ENCODE measurements at regions not wholly inside any gene's neighbourhood (a gene's known extent, or its start where the extent isn't known, plus 50 kb on each side); places are given as distances from the start of the nearest gene placed in this dataset.
A peak's percentile ranks its signal among the peaks of the same experiment; 100 is the strongest.

DNA sequence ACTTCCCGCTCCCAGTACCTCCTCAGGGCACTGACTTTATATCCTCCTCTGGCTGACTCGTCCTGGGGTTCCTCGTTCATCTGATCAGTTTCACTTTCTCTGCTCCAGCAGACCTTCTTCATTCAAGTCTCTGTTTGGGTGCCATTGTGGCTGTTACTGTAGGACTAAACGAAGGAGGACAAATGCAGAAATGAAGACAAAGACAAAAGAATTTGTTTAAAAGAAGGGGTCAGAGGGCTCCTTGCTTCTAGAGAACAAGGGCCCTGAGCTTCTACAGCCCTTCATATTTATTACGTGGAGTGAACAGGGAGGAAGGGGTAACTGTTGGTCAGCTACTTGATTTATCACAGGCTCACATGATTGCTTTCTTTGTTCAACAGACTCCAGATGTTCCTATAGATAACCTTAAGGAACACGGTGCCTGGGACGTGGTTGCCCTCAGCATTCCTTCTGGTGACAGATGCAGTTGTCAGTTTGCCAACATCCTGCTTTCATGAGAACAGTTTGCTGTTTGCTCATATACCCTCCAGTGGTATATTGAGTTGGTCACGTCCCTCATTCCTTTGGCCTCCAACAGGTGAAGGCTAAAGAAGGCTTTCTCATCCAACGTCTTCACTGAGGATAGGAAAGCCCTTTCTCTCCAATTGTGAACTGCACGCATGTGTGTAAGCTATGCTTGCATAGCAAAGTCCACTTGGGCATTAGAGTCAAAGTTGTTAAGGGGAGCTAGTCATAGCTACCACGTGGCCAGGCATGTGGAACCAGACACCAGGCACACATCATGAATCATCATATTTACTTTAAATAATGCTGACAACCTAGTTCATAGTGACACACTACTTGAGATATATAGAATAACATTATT, 69.1 kb upstream of the BTN3A2 start:
- no peak for DNase-seq

DNA sequence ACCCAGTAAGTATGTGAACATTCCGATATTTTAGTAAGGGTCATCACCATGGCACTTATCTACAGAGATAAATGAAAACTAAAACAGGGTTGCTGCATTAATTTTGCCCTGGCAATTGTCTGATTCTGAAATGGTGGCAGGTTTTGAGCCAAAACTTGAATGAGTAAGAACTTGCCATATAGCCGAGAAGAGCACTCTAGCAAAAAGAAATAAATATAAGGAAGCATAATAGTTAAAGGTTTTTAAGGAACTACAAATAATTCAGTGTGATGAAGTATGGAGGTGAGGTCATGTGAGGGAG, 68.5 kb upstream of the BTN3A2 start:
- no peak for DNase-seq

GRCh38 chr6:26296857-26297648, 67.9 kb upstream of the BTN3A2 start:
- no peak for DNase-seq

DNA sequence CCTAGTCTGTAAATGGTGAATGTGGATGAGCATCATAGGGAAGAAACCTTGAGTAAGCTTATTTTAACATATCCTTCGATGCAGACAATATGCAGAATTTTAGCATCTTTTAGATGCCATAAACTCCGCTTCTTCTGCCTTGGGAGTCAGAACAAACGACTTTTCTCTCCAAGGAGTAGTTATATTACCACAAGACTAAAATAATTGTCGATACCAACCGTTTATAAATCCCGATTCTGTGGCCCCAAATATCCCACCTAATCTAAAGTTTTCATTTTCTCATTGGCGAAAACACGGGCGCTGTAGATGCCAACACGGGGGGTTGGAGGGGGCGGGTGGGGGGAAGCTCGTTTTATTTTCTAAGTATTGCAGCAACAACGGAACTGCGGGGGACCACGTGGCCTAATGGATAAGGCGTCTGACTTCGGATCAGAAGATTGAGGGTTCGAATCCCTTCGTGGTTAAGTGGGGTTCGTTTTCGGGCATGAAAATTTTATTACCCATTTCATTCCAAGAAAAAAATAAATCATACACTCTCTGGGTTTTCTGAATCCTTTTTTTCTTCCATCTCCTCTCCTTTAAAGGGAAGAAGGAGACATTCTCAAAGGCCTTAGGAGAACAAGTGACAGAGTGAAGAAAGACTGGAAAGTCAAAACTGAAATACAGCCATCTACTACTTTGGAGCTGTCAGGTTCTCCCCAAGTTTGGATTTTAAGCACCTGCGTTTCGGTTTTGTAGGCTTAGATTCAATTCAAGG, 65.5 kb upstream of the BTN3A2 start:
- DNase-seq, result no peak

DNA sequence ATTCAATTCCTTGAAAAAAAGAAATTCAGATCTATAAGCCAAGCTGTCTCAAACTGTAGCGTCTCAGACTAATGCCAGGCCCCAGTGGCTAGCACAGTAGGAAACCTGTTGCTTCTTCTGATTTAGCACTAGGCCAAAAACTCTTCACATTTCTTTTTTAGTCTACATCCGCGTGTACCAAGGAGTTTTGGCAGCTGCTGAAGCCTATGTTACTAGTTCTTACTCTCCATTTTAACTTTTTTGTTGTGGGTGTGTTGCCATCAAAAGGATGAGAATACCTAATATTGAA, 65.0 kb upstream of the BTN3A2 start:
- no peak for DNase-seq

GRCh38 chr6:26300359-26300758, 64.6 kb upstream of the BTN3A2 start:
- DNase-seq, result no peak

- DNase-seq, result no peak
Observed at GRCh38 chr6:26300828-26301227, 64.2 kb upstream of the BTN3A2 start.

GRCh38 chr6:26301638-26302037, 63.4 kb upstream of the BTN3A2 start:
- DNase-seq, result no peak

GRCh38 chr6:26302941-26303559, 61.9 kb upstream of the BTN3A2 start:
- no peak for DNase-seq

GRCh38 chr6:26304213-26304796, 60.7 kb upstream of the BTN3A2 start:
- no peak for DNase-seq

GRCh38 chr6:26304797-26305640, 60.0 kb upstream of the BTN3A2 start:
- no peak for DNase-seq

DNA sequence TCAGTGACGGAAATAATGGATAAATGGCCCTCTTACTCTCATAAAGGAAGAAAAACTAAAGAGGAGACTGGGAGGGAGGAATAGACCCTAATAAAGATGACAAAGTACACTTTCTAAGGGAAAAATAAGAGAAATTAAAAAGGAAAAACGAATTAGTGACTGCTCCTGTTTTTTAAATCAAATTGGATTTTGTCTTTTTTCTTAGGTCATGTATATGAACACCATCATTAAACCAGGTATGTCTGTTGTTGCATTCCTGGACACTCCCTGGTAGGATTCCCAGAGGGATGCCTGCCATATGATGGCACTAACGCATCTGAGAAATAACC, 59.4 kb upstream of the BTN3A2 start:
- no peak for DNase-seq

- no peak for DNase-seq
Observed at GRCh38 chr6:26306232-26306631, 58.8 kb upstream of the BTN3A2 start.

DNA sequence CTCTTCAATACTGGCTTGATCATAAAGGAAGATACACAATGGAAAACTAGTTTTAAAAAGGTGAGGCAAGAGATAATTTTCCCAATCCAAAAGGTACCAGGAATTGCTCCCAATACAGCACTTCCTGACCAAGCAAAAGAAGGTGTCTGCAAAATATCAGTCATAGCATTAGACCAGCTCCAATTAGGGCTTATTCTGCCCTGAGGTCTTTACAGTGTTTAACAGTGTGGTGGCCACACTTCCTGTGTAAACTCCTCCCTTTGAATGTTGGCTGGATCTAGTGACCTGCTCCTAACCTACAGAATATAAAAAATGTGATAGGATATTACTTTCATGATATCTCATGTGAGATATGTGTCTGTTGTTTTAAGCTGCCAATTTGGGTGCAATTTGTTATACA, 57.1 kb upstream of the BTN3A2 start:
- no peak for DNase-seq

GRCh38 chr6:26309731-26310142, 55.3 kb upstream of the BTN3A2 start:
- no peak for DNase-seq

DNA sequence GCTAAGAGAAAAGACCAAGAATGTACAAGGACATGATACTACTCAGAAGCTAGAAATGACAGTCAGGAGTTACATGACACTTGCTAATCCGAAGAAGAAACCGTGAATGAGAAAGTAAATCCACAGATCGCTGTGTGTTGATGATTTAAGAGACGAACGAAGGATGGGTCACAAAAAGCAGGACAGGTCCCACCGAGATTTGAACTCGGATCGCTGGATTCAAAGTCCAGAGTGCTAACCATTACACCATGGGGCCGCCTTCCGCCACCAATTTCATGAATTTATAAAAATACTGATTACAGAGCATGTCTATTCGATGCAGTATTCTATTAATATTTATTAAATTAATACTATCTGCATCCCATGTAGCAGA, 54.0 kb upstream of the BTN3A2 start:
- DNase-seq, result no peak

- peak; percentile 11 for DNase-seq
Observed at GRCh38 chr6:26311385-26312095, 53.5 kb upstream of the BTN3A2 start.

GRCh38 chr6:26312096-26312463, 52.9 kb upstream of the BTN3A2 start:
- DNase-seq, result no peak

- peak; percentile 34 for DNase-seq
Observed at GRCh38 chr6:26312501-26313397, 52.2 kb upstream of the BTN3A2 start.

Measured in NCI-H187 treated with DMSO at 0.1 percent for 48 hours (cell line).